GM19023 (cell line): ENCODE measurements at regions not wholly inside any gene's neighbourhood (a gene's known extent, or its start where the extent isn't known, plus 50 kb on each side); places are given as distances from the start of the nearest gene placed in this dataset.

Experiments used
- ATAC-seq: cut with Tn5 transposase; IDR thresholded peaks from one replicate; pipeline ENCODE4 v1.9.1; 2021; ENCODE audit warnings: mild to moderate bottlenecking, moderate library complexity; ENCODE audit not compliant: unreplicated experiment

DNA sequence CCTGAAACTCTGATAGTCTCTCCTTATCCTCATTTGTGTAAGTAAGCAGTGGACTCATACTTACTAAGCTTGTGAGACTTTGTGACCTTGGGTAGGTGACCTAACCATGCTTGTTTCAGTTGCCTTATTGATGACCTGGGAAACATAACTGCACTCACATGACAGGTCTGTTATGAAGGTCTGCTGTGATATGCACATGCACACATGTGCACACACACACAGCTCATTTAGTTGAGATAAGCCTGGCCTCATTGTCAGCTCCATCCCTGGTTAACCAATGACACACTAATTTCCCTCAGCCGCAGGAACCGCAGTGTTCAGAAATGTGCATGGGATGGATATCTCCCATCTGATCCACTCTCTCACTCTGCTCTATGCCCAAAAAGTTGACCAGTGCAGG lies 177.2 kb downstream of the GPAM start:
- ATAC-seq, result no peak

DNA sequence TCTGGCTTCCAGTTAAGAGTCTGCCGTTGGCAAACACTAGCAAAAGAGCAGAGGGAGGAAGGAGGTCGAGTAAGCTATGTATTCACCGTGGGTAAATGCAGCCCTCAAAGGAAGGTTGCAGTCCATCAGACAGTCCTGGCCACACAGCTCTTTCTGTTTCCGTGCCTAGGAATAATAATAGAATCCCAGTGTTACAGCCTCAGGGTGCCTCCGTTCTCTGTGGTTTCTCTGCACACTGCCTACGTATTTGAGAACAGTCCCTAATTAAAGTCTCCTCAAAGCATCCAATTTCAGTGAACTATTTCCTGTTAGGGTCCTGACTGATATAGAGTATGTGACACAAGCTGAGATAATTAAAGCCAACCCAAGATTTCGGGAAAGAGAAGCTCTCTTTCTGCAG lies 176.7 kb downstream of the GPAM start:
- ATAC-seq, result no peak

DNA sequence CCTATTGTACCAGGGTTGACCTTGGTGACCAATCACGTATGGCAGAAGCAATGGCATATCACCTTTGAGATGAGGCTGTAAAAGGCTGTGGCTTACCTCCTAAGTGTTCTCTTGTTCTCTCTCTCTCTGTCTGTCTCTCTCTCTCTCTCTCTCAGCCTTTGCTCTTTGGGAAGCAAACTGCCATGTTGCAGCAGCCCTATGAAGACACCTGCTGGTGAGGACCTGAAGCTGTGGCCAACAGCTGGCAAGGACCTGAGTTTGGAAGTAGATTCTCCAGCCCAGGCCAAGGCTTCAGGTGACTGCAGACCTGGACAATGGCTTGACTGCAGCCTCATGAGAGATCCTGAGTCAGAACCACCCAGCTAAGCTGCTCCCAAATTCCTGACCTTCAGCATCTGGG lies 161.4 kb downstream of the GPAM start:
- ATAC-seq, result no peak

DNA sequence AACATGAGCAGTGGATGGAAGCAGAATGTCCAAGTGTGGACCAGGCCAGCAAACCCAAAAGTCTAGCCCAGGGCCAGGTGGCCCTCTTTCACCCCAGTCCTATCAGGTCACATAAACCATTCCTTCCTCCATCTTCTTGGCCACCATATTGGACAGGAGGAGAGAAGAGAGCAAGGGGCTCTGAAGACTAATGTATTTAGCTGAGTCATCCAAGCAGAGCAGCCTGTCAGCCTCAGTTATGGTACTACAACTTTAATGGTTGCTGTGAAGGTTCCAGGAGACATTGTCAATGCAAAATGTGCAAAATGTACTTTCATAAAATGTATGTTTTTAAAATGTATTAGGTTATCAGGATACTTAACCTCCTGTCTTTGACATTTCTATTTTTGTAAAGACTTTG lies 159.5 kb downstream of the GPAM start:
- ATAC-seq, result no peak

DNA sequence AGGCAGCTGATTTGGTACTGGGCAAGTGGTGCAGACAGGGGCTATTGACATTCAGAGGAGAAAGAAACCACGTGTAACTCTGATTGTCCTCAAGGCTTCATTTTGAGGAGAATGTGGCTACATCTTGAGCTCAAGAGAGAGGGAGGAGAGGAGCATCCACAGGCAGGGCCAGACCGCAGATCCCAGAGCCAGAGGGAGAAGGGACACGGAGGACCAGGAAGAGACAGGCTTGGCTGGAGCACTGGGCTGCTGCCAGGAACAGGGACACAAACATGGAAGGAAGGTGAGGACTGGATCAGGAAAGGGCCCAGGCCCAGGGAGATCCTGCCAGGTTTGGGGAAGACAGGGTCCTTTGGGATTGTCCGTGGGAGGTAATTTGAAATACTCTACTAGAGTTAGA lies 158.3 kb downstream of the GPAM start:
- no peak for ATAC-seq

DNA sequence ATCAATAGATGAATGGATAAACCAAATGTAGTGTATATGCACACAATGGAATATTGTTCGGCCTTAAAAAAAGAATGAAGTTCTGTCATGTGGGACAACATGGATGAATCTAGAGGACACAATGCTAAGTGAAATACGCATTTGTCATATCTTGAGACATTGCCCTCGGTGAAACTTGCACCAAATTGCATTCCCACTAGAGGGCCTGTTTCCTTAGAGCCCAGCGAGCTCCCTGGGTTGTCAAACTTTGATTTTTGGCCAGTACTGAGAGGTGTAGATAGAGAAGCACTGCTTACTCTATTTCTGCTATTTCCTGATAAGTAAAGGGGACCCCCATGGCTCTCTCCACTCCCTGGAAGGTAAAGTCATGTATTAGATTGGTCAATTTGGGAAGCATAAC lies 157.1 kb downstream of the GPAM start:
- no peak for ATAC-seq

DNA sequence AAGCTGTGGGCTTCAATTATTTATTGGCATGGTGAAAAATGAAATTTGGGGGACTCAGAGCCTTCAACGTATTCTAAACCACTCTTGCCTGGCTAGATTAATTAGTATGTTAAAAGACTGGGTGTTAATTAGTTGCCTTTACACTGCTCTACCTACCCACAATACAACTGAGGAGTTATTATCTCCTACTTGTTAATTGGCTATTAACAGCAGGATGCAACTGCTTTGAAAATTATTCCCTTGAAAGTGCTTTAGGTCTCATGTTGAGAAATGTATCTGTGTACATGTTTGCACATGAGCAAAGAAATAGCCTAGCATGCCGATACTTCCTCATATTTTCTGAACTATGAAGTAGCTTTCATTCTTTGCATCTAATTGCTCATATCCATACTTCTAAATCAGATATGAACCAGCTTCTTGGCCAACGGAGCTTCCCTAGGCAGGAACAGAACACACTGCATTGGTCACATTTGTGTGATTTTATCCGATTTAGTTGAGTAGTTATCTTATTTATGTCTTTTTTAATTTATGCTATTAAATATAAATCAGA lies 155.8 kb downstream of the GPAM start:
- no peak for ATAC-seq

DNA sequence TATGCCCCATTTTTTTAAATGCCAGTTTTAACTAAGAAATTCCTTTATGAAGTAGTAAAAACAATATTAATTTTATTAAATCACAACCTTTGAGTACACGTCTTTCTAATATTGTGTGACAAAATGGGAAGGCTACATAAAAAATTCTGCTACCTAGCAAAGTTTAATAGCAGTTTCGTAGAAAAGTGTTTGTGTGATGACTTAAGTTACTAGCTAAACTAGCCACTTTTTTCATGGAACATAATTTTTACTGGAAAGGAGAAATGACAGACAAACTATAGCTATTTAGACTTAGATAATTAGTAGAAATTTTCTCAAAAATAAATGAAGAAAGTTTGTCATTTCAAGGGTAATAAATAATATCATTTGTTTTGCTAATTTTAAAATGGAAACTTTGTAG lies 153.1 kb downstream of the GPAM start:
- no peak for ATAC-seq

DNA sequence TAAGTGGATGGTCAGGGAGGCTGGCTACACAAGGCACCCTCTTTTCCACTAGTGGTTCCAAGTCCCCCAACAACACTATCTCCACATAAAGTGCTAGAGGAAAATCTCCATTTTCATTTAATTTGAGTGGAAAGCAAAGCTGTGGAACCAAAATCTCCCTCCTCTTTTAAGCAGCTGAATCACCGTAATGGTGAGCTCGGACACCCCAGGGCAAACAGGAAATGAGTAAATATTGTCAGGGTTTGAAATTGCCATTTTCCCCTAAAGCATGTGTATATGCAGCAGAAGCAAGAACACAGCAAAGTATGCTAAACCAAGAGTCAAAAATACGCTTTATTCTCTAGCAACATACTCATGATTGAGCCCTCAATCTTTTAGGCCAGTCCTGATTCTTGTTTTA lies 143.7 kb downstream of the GPAM start:
- no peak for ATAC-seq

DNA sequence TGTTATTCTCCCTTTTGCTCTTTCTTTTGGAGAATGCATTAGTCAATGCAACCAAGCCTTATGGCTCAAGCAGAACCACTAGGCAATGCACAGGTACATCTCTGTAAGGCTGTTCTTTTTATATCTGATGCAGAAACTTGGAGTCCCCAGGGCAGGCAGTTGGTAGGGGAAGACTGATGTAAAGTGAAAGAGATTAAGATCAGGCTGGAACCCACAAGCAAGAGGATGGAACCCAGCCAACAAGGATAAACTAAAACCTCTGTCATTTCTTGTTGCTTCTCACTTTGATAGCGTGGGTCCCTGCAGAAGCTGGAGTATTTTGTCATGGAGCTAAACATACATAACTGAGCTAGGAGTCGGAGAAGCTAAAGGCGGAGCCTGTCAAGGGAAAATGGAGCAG lies 142.9 kb downstream of the GPAM start:
- no peak for ATAC-seq

DNA sequence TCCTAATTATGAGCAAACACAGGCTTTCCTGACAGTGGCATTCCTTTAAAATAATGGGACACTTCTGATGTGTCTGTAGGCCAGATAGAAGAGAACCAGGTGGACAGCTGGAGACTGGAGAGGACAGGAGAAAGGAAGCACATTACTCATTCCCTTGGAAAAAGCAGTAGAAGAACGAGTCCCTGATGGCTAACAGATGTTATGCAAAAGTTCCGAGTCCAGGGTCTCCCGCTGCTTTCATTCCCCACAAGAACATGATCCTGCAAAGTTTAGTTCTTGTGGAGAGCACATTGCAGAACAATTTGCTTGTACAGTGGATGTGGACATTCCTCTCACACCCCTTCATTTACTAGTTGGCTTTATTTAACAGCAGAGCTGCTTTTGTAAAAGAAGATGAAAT lies 137.6 kb downstream of the GPAM start:
- ATAC-seq, result no peak

DNA sequence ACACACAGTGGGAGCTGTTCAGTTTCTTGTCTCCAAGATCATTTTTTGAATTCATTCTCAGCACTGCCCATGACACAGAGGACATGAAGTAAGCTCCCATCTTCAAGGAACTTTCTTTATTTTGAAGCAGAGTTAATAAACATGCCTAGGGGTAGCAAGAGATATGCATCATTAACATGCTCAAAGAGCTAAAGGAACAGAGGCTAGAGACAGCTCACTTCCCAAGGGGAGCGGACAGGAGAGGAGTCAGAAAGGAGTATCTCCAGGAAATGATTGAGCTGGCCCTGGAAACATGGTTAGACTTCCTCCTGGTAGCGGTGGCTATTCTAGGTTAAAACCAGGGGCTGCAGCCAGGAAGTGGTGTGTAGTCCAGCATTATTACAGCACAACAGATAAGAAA lies 135.9 kb downstream of the GPAM start:
- ATAC-seq, result no peak

DNA sequence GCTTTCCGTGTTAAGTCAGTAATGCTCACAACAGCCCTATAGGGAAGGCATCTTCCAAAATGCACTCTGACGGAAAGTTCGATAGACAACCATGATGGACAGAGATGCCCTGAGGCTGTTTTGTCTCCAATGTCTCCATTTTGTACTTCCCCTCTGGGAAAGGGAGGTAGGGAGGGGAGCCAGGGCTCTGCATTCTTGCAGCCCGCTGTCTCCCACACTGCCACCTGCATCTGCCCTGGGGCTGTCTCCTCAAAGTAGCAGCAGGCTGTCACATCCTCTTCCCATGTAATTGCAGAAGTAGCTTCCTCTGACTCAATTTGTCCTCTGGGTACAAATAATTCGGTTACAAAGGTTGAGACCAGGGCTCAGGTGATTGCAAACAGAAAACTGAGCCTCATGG lies 131.4 kb downstream of the GPAM start:
- ATAC-seq, result no peak

DNA sequence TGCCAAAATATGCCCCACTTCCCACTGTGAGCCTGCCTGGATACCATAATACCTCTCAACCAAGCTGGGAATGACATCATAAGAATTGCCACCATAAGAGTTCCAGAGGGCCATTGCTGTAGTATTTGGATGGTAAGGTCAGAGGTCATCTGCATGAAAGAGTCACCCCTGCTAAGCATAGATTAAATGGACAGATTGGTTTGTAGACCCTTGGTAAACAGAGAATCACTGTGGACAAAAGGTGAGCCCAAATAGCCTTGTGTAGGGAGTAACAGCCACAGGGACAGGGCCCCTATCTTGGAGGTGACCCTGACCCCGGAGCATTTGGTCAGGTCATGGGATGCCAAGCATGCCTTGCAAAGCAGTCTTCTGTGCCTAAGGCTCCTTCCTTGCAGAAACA lies 129.7 kb downstream of the GPAM start:
- no peak for ATAC-seq

DNA sequence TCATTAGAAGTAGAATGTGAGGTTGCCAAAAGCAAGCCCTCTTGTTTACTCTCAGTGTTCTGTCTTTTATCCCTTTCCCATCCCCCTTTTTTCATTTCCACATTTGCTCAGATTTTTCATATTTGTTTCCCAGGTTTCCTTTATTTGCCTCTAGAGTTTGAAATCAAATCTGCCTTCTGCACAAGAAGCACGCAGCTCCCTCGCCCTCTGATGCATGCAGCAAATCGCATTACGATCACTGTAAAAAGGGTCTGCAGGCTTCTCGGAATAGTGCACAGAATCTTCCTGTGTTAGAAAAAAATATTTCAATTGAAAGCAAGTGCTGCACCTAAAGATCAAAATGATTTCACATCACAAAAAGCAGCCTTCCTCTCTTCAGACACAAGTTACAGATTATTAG lies 129.0 kb downstream of the GPAM start:
- no peak for ATAC-seq

DNA sequence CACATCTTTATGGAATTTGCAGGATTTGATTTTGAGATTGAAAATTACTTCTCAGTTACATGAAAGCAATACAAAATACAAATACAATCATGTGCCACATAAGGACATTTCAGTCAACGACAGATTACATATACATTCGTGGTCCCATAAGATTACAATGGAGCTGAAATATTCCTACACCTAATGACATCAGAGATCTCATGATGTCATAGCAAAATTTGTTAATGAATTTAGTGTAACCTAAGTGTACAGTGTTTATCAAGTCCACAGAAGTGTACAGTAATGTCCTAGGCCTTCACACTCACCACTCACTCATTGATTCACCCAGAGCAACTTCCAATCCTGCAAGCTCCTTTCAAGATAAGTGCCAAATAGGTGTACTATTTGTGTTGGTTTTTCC lies 126.5 kb downstream of the GPAM start:
- no peak for ATAC-seq

DNA sequence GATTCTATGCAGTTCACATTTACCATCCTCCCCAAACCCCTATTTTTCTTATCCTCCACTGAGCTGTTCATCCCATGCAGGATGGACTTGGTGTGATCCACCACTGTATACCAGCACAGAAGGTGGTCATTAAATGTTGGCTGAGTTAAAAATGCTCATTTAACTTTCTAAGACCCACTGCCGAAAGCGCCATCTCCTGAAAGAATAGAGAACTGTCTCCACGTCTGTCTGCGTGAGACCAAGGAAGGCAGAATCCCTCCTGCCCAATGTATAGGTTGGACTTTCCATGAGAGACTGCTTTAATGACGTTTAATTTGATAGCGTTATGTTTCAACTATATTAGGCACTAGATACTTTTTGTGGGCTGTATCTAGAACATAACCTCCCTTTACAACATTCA lies 124.3 kb downstream of the GPAM start:
- no peak for ATAC-seq

DNA sequence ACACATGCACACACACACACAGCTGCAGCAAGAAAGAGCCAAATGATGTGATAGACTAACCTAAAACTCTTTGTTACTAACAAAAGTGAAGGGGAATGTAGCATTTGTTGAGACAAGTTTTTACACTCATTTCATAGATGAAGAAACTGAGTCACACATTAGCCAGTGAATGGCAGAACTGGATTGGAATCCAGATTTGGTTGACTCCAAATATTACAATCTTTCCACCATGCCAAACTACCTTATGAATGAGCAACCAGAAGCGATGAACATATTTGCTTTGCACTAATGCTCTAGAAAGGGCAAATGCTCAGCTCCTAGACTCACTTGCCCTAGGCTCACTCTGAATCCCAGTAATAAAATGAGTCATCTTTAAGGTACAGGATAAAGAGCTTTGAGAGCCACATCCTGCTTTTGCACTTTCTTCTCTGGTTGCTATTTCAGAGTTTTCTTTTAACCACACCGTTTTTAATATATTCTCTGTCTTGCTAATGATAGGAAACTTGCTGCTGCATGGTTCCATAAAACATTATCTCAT lies 111.9 kb downstream of the GPAM start:
- no peak for ATAC-seq

DNA sequence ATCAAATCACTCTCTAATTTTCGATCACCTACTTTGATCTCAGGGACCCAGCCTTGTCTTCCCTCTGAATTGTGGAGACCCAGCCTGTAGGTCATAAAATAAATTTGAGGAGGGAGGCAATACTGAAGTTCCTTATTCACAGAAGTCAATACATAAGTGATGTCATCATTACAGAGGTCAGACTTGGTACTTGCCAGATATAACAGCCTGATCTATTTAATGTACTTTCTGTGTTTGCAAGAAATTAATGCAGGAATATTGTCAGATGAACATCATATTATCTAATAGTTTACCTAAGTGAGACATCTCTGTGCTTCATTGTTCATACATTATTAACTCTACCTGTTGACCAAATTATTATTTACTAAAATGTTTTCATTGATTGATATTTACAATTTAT lies 105.6 kb downstream of the GPAM start:
- ATAC-seq, result no peak

DNA sequence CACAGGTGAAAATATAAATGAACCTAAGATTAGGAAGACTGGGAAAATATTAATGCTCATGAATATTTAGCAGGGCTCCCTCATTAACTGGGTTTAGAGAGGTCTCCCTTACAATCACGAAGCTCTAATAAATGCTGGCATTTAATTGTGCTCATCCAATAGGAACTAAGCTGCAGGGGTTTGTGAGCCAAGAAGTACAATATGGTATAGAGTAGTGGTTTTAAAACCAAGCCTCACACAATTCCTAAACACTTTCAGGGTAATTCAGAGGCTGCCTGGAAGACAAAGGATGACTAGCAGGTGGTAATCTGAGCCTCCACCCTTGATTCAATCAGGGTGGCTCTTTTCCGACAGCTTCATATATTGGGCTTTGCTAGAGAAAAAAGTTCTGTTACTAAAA lies 103.3 kb downstream of the GPAM start:
- no peak for ATAC-seq

DNA sequence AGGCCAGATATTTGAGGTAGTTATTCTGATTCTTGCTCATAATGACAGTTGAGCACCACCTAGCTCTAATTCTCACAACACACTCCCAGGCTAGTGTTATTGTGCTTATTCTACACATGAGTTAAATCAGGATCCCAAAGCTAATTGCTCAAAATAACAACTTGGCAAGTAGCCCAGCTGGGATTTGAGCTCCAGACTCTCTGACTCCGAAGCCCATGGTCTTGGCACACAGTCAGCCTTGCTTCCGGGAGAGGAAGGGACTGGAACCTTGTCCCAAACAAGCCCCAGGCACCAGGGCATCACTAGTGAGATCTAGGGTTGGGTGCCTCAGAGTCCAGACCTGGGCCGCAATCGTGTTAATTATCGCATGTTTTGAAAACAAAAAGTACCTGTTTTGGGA lies 101.4 kb downstream of the GPAM start:
- ATAC-seq, result no peak

DNA sequence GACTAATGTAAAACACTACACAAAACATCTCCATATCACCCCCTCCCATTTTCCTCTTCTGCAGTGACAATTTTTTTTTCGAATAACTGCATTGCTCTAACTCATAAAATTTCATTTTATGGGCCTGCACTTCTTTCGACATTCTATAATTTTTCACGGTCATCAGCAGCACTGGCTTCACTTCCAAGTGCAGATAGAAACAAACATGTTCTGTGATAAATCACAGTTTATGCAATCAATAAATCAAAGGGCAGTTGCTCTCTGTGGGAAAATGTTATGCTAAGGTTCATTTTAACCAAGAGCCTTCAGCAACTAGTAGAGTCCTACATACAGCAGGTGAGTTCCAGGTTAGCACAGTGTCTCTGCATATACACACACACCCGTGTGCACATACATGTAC lies 100.1 kb downstream of the GPAM start:
- ATAC-seq, result no peak

DNA sequence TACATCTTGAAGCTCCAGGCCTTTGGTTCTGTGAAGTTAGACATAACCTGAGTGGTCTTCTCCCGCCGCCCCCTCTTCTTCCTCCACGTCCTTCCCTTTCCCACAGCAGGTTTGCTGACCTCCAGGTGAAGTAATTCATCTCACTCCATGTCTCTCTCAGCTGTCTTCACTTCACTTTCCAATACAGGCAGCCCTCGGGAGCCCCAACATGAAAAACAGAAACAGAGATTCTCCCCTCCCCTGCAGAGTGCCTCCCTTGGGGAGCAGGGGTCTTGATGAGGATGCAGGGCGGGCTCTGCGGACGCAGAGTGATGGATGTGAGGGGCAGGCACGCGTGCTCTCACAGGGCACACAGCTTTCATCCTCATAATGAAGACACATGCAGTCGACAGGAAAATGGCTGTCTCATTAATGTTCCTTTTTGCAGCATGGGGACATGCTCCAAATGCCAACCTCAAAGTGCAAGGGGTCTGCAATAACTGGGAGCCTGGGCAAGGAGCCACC lies 95.6 kb downstream of the GPAM start:
- ATAC-seq, result no peak
